Fibroblast of peridontal ligament (primary cell): ENCODE measurements at regions not wholly inside any gene's neighbourhood (a gene's known extent, or its start where the extent isn't known, plus 50 kb on each side); places are given as distances from the start of the nearest gene placed in this dataset.
"Not testable (repeated sequence)": the region's sequence is repeated elsewhere in the genome, so short reads cannot be mapped to it uniquely, and the experiment has no call there.

Source experiments
- DNase-seq: peaks from one replicate; pipeline ENCODE4 v3.0.0-alpha.2; 2010; ENCODE audit errors: extremely low read depth

DNA sequence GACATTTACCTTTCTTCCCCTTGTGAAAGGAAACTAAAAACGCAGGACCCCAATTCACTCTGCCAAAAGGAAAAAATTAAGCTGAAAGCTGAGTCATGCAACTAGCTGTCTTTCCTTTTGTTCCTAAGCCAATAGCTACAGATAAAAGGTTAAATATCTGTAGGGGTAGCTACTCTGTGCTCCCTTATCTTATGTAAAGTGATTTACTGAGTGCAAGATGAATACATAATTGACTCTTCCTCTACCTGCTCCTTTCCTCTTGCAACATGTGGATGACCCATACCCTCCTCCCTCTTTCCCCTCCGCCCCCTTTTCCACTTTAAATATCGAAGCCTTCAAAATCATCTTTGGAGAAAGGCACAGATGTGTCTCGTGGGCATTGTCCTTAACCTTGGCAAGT is 68.0 kb upstream of the ZNF157 start:
- no peak for DNase-seq

DNA sequence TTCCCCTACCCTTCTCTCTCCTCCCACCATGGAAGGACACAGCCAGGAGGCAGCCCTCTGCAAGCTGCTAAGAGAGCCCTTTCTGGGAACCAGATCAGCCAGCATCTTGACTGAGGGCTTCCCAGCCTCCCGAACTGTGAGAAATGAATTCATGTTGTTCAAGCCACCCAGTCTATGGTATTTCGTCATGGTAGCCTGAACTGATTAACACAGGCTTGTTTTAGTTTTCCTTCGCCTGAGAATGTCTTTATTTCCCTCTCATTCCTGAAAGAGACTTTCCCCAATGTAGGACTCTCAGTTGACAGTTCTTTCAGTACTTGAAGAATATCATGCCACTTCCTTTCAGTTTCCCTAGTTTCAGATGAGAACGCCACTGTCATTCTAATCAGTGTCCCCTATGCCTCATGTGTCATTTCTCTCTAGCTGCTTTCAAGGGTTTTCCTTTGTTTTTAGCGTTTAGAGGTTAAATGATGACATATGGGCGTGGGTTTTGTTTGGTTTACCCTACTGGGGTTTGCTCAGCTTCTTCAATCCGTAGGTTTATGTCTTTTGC is 63.8 kb upstream of the ZNF157 start:
- not testable (repeated sequence) for DNase-seq

DNA sequence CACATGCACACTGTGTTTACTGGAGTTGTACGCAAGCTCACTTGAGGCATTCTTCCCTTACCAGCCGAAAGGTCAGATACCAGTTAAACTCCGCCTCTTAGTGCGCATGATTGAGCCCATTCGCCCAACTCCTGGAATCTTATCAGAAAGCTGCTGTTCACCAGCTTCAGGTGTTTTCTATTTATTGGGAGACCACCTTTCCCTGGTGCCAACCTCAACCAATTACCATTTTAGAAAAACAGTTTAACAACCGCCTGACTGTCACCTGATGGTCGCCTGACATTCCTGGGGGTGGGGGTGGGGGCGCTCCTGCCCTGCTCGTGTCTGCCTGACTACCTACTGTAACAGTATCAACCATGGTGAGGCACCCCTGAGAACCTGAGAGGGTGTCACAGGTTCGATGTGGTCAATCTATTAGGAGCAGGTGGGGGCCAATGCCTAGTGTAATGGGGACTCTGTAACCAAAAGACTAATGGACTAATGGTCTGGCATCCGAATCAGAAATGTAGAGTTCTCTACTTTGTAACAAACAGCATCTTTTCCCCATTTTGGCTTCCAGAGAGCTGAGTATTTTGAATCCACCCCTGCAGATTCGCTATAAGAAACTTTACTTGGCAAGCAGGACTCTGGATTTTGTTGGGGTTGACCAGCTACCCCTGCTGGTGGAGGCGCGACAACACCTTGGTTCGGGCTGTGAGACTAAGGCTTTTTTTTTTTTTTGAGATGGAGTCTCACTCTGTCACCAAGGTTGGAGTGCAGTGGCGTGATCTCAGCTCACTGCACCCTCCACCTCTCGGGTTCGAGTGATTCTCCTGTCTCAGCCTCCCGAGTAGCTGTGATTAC is 58.2 kb upstream of the ZNF157 start:
- peak; percentile 76 for DNase-seq

DNA sequence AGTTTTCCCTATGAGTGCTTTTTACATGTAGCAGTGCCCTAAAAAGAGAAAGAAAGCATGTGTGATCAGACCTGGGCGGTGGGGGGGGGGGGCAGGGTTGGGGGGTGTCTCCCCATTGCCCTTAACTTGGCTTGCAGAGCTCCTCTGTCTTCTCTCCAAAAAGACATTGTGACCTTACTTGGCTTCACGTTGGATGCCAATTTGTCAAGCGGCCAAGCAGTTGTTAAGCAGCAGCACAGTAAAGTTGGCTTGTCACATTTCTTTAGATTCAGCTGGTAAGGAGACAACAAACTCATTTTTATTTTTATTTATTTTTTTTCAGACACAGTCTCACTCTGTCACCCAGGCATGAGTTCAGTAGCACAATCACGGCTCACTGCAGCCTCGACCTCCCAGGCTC is 57.3 kb upstream of the ZNF157 start:
- no peak for DNase-seq

DNA sequence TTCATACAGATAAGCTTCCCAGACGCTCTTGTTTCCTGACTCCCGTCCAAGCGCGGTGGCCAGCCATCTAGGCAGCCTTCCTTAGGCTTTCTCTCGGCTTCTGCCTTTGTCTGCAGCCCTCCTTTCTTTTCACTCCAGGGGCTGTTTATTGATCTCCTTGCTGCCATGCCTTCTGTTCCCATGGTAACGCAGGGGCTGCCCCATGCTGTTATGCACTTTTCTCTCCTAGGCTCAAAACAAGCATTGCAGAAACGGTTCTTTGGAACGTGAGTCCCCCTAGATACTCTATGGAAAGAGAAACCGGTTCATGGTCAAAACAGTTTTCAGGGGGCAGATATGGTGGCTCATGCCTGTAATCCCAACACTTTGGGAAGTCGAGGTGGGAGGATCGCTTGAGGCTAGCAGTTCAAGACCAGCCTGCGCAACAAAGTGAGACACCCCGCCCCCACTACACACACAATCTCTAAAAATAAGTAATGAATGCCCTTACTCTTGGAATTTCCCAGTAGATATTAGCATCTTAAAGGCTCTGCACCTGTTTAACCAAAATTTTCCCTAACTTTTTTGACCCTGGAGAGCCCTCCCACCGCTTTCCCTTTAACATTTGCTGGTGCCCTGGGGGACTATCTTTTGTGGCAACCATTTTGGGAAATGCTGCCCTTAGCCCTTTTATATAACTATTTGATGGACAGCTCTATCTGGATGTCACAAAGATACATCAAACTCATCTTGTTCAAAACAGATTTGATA is 53.9 kb upstream of the ZNF157 start:
- no peak for DNase-seq
